ENCODE measurements at regions not wholly inside any gene's neighbourhood (a gene's known extent, or its start where the extent isn't known, plus 50 kb on each side); places are given as distances from the start of the nearest gene placed in this dataset.

DNA sequence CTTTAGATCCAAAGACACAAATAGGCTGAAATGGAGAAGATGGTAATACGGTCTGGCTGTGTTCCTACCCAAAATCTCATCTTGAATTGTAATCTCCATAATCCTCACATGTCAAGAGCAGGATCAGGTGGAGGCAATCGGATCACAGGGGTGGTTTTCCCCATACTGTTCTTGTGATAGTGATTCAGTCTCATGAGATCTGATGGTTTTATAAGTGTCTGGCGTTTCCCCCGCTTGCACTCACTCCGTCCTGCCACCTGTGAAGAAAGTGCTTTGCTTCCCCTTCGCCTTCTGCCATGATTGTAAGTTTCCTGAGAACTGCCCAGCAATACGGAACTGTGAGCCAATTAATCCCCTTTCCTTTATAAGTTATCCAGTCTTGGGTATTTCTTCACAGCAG is 1795.5 kb upstream of the FLRT2 start:
- no peak for DNase-seq
- Histone ChIP-seq H3K4me3 (no peak overlapping the region), H3K9me3 (no peaks in the 10 kb centered on the region), H3K27ac (no peak overlapping the region), H3K27me3 (no peaks in the 10 kb centered on the region), H3K4me1 (no peaks in the 10 kb centered on the region), H3K36me3 (no peaks in the 10 kb centered on the region)
- ATAC-seq = no peak
- TF ChIP-seq, protein P1, sequence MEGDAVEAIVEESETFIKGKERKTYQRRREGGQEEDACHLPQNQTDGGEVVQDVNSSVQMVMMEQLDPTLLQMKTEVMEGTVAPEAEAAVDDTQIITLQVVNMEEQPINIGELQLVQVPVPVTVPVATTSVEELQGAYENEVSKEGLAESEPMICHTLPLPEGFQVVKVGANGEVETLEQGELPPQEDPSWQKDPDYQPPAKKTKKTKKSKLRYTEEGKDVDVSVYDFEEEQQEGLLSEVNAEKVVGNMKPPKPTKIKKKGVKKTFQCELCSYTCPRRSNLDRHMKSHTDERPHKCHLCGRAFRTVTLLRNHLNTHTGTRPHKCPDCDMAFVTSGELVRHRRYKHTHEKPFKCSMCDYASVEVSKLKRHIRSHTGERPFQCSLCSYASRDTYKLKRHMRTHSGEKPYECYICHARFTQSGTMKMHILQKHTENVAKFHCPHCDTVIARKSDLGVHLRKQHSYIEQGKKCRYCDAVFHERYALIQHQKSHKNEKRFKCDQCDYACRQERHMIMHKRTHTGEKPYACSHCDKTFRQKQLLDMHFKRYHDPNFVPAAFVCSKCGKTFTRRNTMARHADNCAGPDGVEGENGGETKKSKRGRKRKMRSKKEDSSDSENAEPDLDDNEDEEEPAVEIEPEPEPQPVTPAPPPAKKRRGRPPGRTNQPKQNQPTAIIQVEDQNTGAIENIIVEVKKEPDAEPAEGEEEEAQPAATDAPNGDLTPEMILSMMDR (IDR thresholded peaks at IDR 0.05) = no peak
- intact Hi-C loops (cut with DNase I) = no loop called here

DNA sequence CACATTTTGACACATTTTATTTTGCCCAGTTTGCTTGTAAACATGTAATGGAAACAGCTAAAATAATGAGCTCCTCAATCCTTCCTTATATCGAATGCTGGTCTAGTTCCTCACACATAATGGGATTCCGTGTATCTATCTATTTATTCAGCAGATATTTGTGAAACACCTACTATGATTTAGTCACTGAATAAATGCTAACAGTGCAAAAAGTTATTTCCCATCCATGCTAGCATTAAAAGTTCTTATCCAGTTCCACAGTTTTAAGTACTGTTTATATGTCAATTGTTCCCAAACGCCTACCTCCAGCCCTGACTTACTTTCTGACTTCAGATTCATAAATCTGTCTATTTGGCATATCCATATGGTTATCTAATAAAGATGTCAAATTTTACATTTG is 1788.7 kb upstream of the FLRT2 start:
- TF ChIP-seq, protein P1 (IDR thresholded peaks at IDR 0.05) = no peak
- Histone ChIP-seq H3K27ac (no peak overlapping the region), H3K36me3 (no peaks in the 10 kb centered on the region), H3K4me1 (no peaks in the 10 kb centered on the region), H3K9me3 (no peaks in the 10 kb centered on the region), H3K27me3 (no peaks in the 10 kb centered on the region), H3K4me3 (no peak overlapping the region)
- intact Hi-C loops (cut with DNase I) = no loop called here
- no peak for ATAC-seq
- DNase-seq = no peak

DNA sequence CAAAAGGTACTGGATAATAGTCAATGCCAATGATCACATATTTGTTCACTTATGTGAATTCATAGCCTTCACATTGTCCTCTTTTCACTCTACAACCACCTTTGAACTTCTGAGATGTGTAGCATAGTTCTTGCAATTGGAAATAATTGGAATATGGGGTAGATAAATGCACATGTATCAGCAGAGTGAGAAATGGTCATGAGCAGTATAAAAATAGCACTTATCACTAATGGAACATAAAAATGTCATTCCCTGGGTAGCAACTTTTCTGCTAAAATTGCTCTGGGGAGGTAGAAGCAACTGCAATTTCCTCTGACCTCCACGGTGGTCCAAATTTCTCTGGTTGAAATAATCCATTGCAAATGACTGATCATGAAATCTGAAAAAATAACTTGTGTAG is 1785.7 kb upstream of the FLRT2 start:
- no peak for ATAC-seq
- intact Hi-C loops (cut with DNase I) = no loop called here
- TF ChIP-seq, protein P1 (IDR thresholded peaks at IDR 0.05) = no peak
- Histone ChIP-seq H3K36me3 (no peaks in the 10 kb centered on the region), H3K9me3 (no peaks in the 10 kb centered on the region), H3K4me1 (no peaks in the 10 kb centered on the region), H3K4me3 (no peak overlapping the region), H3K27me3 (no peaks in the 10 kb centered on the region), H3K27ac (no peak overlapping the region)
- DNase-seq = no peak

DNA sequence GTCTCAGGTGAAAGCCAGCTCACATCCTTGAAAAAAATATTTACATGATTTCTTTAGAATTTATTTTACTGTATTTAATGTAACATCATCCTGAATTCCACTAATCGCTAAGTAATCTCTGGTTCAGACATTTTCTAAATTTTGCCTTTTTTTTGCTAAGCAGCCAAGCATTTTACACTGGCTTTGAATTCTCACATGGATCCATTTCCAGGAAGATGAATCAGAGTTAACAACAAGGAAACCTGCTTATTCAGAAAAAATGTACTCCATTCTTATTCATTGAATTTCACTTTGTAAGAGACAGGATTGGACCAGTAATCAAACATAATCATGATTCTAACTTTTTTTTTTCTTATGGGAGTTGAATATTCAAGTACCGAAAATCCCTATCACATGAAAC is 1785.1 kb upstream of the FLRT2 start:
- Histone ChIP-seq H3K27me3 (no peaks in the 10 kb centered on the region), H3K4me1 (no peaks in the 10 kb centered on the region), H3K36me3 (no peaks in the 10 kb centered on the region), H3K4me3 (no peak overlapping the region), H3K9me3 (no peaks in the 10 kb centered on the region), H3K27ac (no peak overlapping the region)
- intact Hi-C loops (cut with DNase I) = no loop called here
- no peak for DNase-seq
- no peak for ATAC-seq
- TF ChIP-seq, protein P1 (IDR thresholded peaks at IDR 0.05) = no peak

DNA sequence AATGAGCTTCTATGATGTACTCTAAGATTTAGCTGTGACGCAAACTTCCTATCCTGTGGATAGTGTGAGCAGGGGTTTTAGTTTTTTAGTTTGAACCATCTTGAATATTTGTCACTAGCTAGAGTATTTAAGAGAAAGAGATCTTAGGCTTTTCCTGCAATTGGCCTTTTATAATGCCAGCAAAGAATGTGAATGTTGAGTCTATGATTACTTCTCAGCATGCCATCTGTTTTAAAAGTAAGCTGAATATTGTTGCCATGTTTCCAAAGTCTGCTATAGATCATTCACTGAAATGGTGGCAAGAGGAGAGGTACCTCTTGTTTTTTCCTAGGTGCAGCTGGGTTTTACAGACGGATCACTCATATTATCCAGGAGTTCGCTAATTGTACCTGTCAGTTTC is 1783.6 kb upstream of the FLRT2 start:
- H3K27me3 ChIP-seq = no peaks in the 10 kb centered on the region
- no peak overlapping the region for H3K4me3 ChIP-seq
- DNase-seq (no peak), ATAC-seq (no peak)
- TF ChIP-seq, protein P1 (IDR thresholded peaks at IDR 0.05) = no peak
- intact Hi-C loops (cut with DNase I) = no loop called here
- no peaks in the 10 kb centered on the region for H3K9me3 ChIP-seq
- no peak overlapping the region for H3K27ac ChIP-seq
- no peaks in the 10 kb centered on the region for H3K4me1 ChIP-seq
- H3K36me3 ChIP-seq = no peaks in the 10 kb centered on the region

DNA sequence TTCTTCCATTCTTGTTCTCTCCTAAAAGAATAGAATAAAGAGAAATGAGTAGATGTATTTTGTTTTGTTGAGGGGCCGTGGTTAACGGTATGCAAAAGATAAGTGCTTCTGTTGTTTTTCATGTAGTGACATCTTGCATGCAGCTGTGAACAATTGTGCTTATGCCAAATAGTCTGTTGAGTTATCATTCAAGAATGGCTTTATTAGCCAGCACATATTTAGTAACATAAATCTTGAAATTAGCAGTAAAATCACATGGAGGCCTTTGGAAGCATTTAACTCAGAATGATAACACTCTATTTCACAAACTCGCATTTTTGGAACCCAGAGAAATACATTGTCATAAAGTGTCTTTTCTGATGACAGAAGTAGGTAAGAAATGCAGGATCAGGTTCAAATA is 1772.0 kb upstream of the FLRT2 start:
- no peaks in the 10 kb centered on the region for H3K27me3 ChIP-seq

More for the DNA sequence above, 1772.0 kb upstream of the FLRT2 start:
- H3K4me1 ChIP-seq = no peaks in the 10 kb centered on the region
- H3K36me3 ChIP-seq = no peaks in the 10 kb centered on the region
- H3K9me3 ChIP-seq = no peaks in the 10 kb centered on the region
- no peak for DNase-seq
- no peak overlapping the region for H3K27ac ChIP-seq
- H3K4me3 ChIP-seq = no peak overlapping the region
- ATAC-seq = no peak
- TF ChIP-seq, protein P1 (IDR thresholded peaks at IDR 0.05) = no peak
- intact Hi-C loops (cut with DNase I) = no loop called here
